Astrocyte (in vitro differentiated cells and primary cell): ENCODE measurements at regions not wholly inside any gene's neighbourhood (a gene's known extent, or its start where the extent isn't known, plus 50 kb on each side); places are given as distances from the start of the nearest gene placed in this dataset.

Experiments used
- DNase-seq: peaks from one replicate; pipeline ENCODE4 v3.0.0-alpha.2; 2010; ENCODE audit warnings: low read depth
- FAIRE-seq: peaks from 2 replicates; lab custom pipeline; 2011; peaks lifted over from hg19 to GRCh38; lab: Jason Lieb, UNC
- H2AFZ ChIP-seq: 2 replicates; pipeline ENCODE4 v1.6.0; 2012; ENCODE audit warnings: low read depth, low read length, inconsistent platforms
- H3K27ac ChIP-seq: 2 replicates; pipeline ENCODE4 v1.5.1; 2011; ENCODE audit warnings: low read depth, low read length, inconsistent platforms
- H3K27me3 ChIP-seq: 2 replicates; pipeline ENCODE4 v1.6.0; 2011; ENCODE audit warnings: low read length, inconsistent platforms; ENCODE audit not compliant: insufficient read depth
- H3K36me3 ChIP-seq: 2 replicates; pipeline ENCODE4 v1.5.1; 2011; ENCODE audit warnings: low read length, inconsistent platforms; ENCODE audit not compliant: insufficient read depth
- H3K4me1 ChIP-seq: 2 replicates; pipeline ENCODE4 v1.5.1; 2011; ENCODE audit warnings: low read length, inconsistent platforms; ENCODE audit not compliant: insufficient read depth
- H3K4me2 ChIP-seq: 2 replicates; pipeline ENCODE4 v1.6.0; 2012; ENCODE audit warnings: low read length, inconsistent platforms
- H3K4me3 ChIP-seq: 2 replicates; pipeline ENCODE4 v1.5.1; 2011; ENCODE audit warnings: low read depth, mild to moderate bottlenecking, low read length, inconsistent platforms; ENCODE audit not compliant: insufficient read depth
- H3K79me2 ChIP-seq: 2 replicates; pipeline ENCODE4 v1.6.0; 2012; ENCODE audit warnings: mild to moderate bottlenecking, low read length, inconsistent platforms; ENCODE audit not compliant: insufficient read depth
- H3K9ac ChIP-seq: 2 replicates; pipeline ENCODE4 v1.6.0; 2012; ENCODE audit warnings: mild to moderate bottlenecking, low read length, inconsistent platforms
- H3K9me3 ChIP-seq: 2 replicates; pipeline ENCODE4 v1.5.1; 2012; ENCODE audit warnings: low read depth, mild to moderate bottlenecking, low read length, inconsistent platforms; ENCODE audit not compliant: insufficient read depth
- H4K20me1 ChIP-seq: 2 replicates; pipeline ENCODE4 v1.6.0; 2012; ENCODE audit warnings: low read length, inconsistent platforms; ENCODE audit not compliant: insufficient read depth
- H3K27ac Mint-ChIP-seq: one replicate; pipeline ENCODE4 v1.8.0; 2021; ENCODE audit warnings: mild to moderate bottlenecking, mixed read lengths; ENCODE audit not compliant: unreplicated experiment
- H3K27me3 Mint-ChIP-seq: one replicate; pipeline ENCODE4 v1.8.0; 2021; ENCODE audit warnings: low read depth, mixed read lengths; ENCODE audit not compliant: unreplicated experiment
- H3K36me3 Mint-ChIP-seq: one replicate; pipeline ENCODE4 v1.8.0; 2021; ENCODE audit warnings: low read depth, mixed read lengths; ENCODE audit not compliant: unreplicated experiment
- H3K4me1 Mint-ChIP-seq: one replicate; pipeline ENCODE4 v1.8.0; 2021; ENCODE audit warnings: low read depth, mixed read lengths; ENCODE audit not compliant: unreplicated experiment
- H3K4me3 Mint-ChIP-seq: one replicate; pipeline ENCODE4 v1.8.0; 2021; ENCODE audit warnings: mild to moderate bottlenecking, moderate library complexity, mixed read lengths; ENCODE audit not compliant: unreplicated experiment
- H3K9me3 Mint-ChIP-seq: one replicate; pipeline ENCODE4 v1.8.0; 2021; ENCODE audit warnings: mild to moderate bottlenecking, mixed read lengths; ENCODE audit not compliant: unreplicated experiment
- CTCF ChIP-seq: IDR thresholded peaks from 2 replicates; pipeline ENCODE4 v1.5.1; 2011; ENCODE audit warnings: low read depth, mild to moderate bottlenecking, inconsistent platforms, low read length, moderate library complexity; ENCODE audit not compliant: insufficient read depth
- EZH2 ChIP-seq: IDR thresholded peaks from 2 replicates; pipeline ENCODE4 v1.6.1; 2012; ENCODE audit warnings: mild to moderate bottlenecking, low read length, inconsistent platforms; ENCODE audit not compliant: insufficient read depth

DNA sequence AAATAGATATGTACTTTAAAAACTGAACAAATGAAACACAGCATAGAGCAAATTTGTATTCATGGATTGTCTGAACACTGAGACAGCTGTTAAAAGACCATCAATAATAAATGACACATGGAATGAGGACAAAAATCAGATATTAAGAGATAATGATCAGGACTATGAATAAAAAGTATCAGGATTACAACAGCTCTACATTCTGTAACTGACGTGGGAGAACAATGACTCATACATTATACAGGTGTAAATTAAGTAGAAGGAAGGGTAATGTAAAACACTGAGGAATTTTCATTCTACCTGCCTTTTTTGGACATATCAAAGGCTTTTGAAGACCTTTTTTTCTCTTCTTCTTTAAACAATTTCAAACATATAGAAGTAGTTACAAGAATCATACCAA is 310.9 kb upstream of the ANO3 start:
- Mint-ChIP-seq H3K9me3 (no peaks in the 10 kb centered on the region), H3K27ac (no peak overlapping the region), H3K4me1 (no peaks in the 10 kb centered on the region), H3K4me3 (no peak overlapping the region), H3K27me3 (no peaks in the 10 kb centered on the region), H3K36me3 (no peaks in the 10 kb centered on the region)
- DNase-seq (no peak), FAIRE-seq (no peak)
- no peaks in the 10 kb centered on the region for H3K27me3 ChIP-seq
- H3K27ac ChIP-seq, result no peak overlapping the region
- H2AFZ ChIP-seq, result no peak overlapping the region
- H3K36me3 ChIP-seq, result no peaks in the 10 kb centered on the region
- H3K9me3 ChIP-seq, result no peaks in the 10 kb centered on the region
- no peak for TF ChIP-seq CTCF
- TF ChIP-seq EZH2, result no peak
- H3K4me1 ChIP-seq, result no peaks in the 10 kb centered on the region
- H3K79me2 ChIP-seq, result no peaks in the 10 kb centered on the region
- H3K9ac ChIP-seq, result no peak overlapping the region
- H3K4me3 ChIP-seq, result no peak overlapping the region
- H4K20me1 ChIP-seq, result no peaks in the 10 kb centered on the region
- H3K4me2 ChIP-seq, result no peak overlapping the region

GRCh38 chr11:26023057-26023456 is 308.9 kb upstream of the ANO3 start:
- FAIRE-seq, result no peak
- Histone ChIP-seq H3K36me3 (no peaks in the 10 kb centered on the region), H3K79me2 (no peaks in the 10 kb centered on the region), H3K4me1 (no peaks in the 10 kb centered on the region), H2AFZ (no peak overlapping the region), H3K9me3 (no peaks in the 10 kb centered on the region), H3K4me2 (no peak overlapping the region), H3K9ac (no peak overlapping the region), H3K4me3 (no peak overlapping the region), H3K27me3 (no peaks in the 10 kb centered on the region), H4K20me1 (no peaks in the 10 kb centered on the region), H3K27ac (no peak overlapping the region)
- Mint-ChIP-seq H3K36me3 (no peaks in the 10 kb centered on the region), H3K9me3 (no peaks in the 10 kb centered on the region), H3K4me1 (no peaks in the 10 kb centered on the region), H3K27ac (no peak overlapping the region), H3K4me3 (no peak overlapping the region), H3K27me3 (no peaks in the 10 kb centered on the region)
- DNase-seq, result no peak
- no peak for TF ChIP-seq CTCF
- TF ChIP-seq EZH2, result no peak

DNA sequence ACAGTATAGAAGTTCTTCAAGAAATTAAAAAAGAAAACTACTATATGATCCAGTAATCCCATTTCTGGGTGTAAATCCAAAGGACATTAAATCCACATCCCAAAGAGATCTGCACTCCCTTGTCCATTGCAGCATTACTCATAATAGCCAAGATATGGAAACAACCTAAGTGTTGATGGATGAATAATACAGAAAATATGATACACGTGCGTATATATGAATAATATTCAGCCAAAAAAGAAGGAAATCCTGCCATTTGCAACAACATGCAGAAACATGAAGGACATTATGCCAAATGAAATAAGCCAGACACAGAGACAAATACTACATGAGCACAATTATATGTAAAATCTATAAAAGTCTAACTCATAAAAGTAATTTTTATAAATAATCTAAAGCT is 306.3 kb upstream of the ANO3 start:
- no peaks in the 10 kb centered on the region for H3K4me1 ChIP-seq
- H3K27ac Mint-ChIP-seq, result no peak overlapping the region
- H3K4me3 ChIP-seq, result no peak overlapping the region
- H3K27me3 ChIP-seq, result no peaks in the 10 kb centered on the region
- H3K9me3 ChIP-seq, result no peaks in the 10 kb centered on the region
- H3K36me3 ChIP-seq, result no peaks in the 10 kb centered on the region
- no peaks in the 10 kb centered on the region for H3K27me3 Mint-ChIP-seq
- no peak overlapping the region for H3K9ac ChIP-seq
- no peak overlapping the region for H3K27ac ChIP-seq
- FAIRE-seq (no peak), DNase-seq (no peak)
- H4K20me1 ChIP-seq, result no peaks in the 10 kb centered on the region
- TF ChIP-seq EZH2, result no peak
- no peak for TF ChIP-seq CTCF
- H3K4me1 Mint-ChIP-seq, result peaks cover 3% of the 10 kb centered on the region
- no peak overlapping the region for H2AFZ ChIP-seq
- H3K4me3 Mint-ChIP-seq, result no peak overlapping the region
- H3K36me3 Mint-ChIP-seq, result no peaks in the 10 kb centered on the region
- no peak overlapping the region for H3K4me2 ChIP-seq
- peaks cover 3% of the 10 kb centered on the region for H3K9me3 Mint-ChIP-seq
- H3K79me2 ChIP-seq, result no peaks in the 10 kb centered on the region
